Aorta (tissue), 5 donors: ENCODE measurements at regions not wholly inside any gene's neighbourhood (a gene's known extent, or its start where the extent isn't known, plus 50 kb on each side); places are given as distances from the start of the nearest gene placed in this dataset.

Experiments used
- ATAC-seq: fragments of 200-7000 bp; cut with Tn5 transposase; one replicate; pipeline ENCODE4 v1.9.1; 2022; ENCODE audit warnings: moderate library complexity; ENCODE audit not compliant: low FRiP score
- DNase-seq, 2 donors: peaks; one replicate each; pipeline ENCODE4 v3.0.0-alpha.2; 2020
- H3K27ac ChIP-seq, 2 donors: one replicate each; pipeline ENCODE4 v1.5.1; 2013; ENCODE audit warnings: low read length in 2 of 2, mild to moderate bottlenecking in 2 of 2, moderate library complexity in 2 of 2, control low read depth in 1 of 2, inconsistent platforms in 1 of 2, low read depth in 1 of 2
- H3K27me3 ChIP-seq, 2 donors: one replicate each; pipeline ENCODE4 v1.6.1; 2013; ENCODE audit warnings: control low read depth in 1 of 2, low read length in 1 of 2, mild to moderate bottlenecking in 1 of 2, moderate library complexity in 1 of 2; ENCODE audit not compliant: insufficient read depth in 2 of 2, control insufficient read depth in 1 of 2
- H3K36me3 ChIP-seq, 2 donors: one replicate each; pipeline ENCODE4 v1.6.1; 2013; ENCODE audit warnings: control low read depth in 1 of 2, low read length in 1 of 2, mild to moderate bottlenecking in 1 of 2; ENCODE audit not compliant: insufficient read depth in 2 of 2, control insufficient read depth in 1 of 2
- H3K4me1 ChIP-seq, 2 donors: one replicate each; pipeline ENCODE4 v1.6.1; 2013; ENCODE audit warnings: low read length in 2 of 2, control low read depth in 1 of 2, mild to moderate bottlenecking in 1 of 2, moderate library complexity in 1 of 2; ENCODE audit not compliant: insufficient read depth in 2 of 2, control insufficient read depth in 1 of 2
- H3K4me3 ChIP-seq, 2 donors: one replicate each; pipeline ENCODE4 v1.5.1; 2013; ENCODE audit warnings: low read length in 2 of 2, control low read depth in 1 of 2, mild to moderate bottlenecking in 1 of 2
- H3K9me3 ChIP-seq: one replicate; pipeline ENCODE4 v1.6.1; 2013; ENCODE audit warnings: mild to moderate bottlenecking, low read length; ENCODE audit not compliant: control insufficient read depth
- WGBS, 2 donors: extraction: QIAGEN DNeasy Blood & Tissue Kit; methylation state at CpG; one replicate each; pipeline ENCODE4 v1.1.7; 2013; 5-methylcytosine and 5-hydroxymethylcytosine counted together
- intact Hi-C, 2 donors: fragments of 100-400 bp; cut with DNase I; formaldehyde crosslinking; loops; one replicate each; pipeline versions ENCODE4 v1.14.2 to v1.15.0; 2022
- donor health status: healthy with polysubstance abuse.
- donor health status: Bipolar disorder and iron deficiency.
- donor health status: DM: no; HTN: no; CAD: no.
- donor health status: DM: no; HTN: no; CAD: no.
- donor health status: DM: yes; HTN: yes; CAD: no.

GRCh38 chr18:29523371-29523770, 1346.4 kb upstream of the CDH2 start:
- intact Hi-C loops: no loop called here
- Histone ChIP-seq H3K27ac (no peak overlapping the region), H3K36me3 (no peaks in the 10 kb centered on the region), H3K27me3 (no peaks in the 10 kb centered on the region), H3K4me1 (peaks cover 0 to 3% of the 10 kb centered on the region in 2 donors), H3K4me3 (no peak overlapping the region), H3K9me3 (no peaks in the 10 kb centered on the region)
- WGBS, 2 donors: 84 to 87% methylated on average over 3 of the region's 3 CpGs
- DNase-seq (no peak), ATAC-seq (no peak)

- no peaks in the 10 kb centered on the region for H3K27me3 ChIP-seq
- WGBS, 2 donors: 75 to 80% methylated on average over 3 of the region's 3 CpGs
- H3K36me3 ChIP-seq: no peaks in the 10 kb centered on the region
- H3K27ac ChIP-seq: no peak overlapping the region
- DNase-seq (no peak), ATAC-seq (no peak)
- intact Hi-C loops: no loop called here
- H3K4me1 ChIP-seq: no peaks in the 10 kb centered on the region
- H3K4me3 ChIP-seq: no peak overlapping the region
- H3K9me3 ChIP-seq: no peaks in the 10 kb centered on the region
These were observed 1335.8 kb upstream of the CDH2 start for GRCh38 chr18:29512761-29513160.

- H3K4me1 ChIP-seq: no peaks in the 10 kb centered on the region
- DNase-seq (no peak), ATAC-seq (no peak)
- no peak overlapping the region for H3K27ac ChIP-seq
- no peaks in the 10 kb centered on the region for H3K9me3 ChIP-seq
- H3K27me3 ChIP-seq: no peaks in the 10 kb centered on the region
- intact Hi-C loops: no loop called here
- H3K36me3 ChIP-seq: no peaks in the 10 kb centered on the region
- no peak overlapping the region for H3K4me3 ChIP-seq
These were observed 1335.3 kb upstream of the CDH2 start for GRCh38 chr18:29512203-29512602.

GRCh38 chr18:29501952-29502351, 1325.0 kb upstream of the CDH2 start:
- ATAC-seq (no peak), DNase-seq (no peak)
- 61 to 66% methylated on average over 3 of the region's 3 CpGs for WGBS, 2 donors
- Histone ChIP-seq H3K27me3 (no peaks in the 10 kb centered on the region), H3K4me1 (no peaks in the 10 kb centered on the region), H3K4me3 (no peak overlapping the region), H3K36me3 (no peaks in the 10 kb centered on the region), H3K27ac (no peak overlapping the region), H3K9me3 (no peaks in the 10 kb centered on the region)
- intact Hi-C loops: no loop called here

- no peak for DNase-seq
- intact Hi-C loops: no loop called here
- 33 to 38% methylated on average over 2 of the region's 2 CpGs for WGBS, 2 donors
These were observed 1319.3 kb upstream of the CDH2 start for GRCh38 chr18:29496152-29496680.

GRCh38 chr18:29494371-29494770, 1317.4 kb upstream of the CDH2 start:
- Histone ChIP-seq H3K4me3 (no peak overlapping the region), H3K36me3 (no peaks in the 10 kb centered on the region), H3K9me3 (no peaks in the 10 kb centered on the region), H3K27ac (no peak overlapping the region), H3K27me3 (no peaks in the 10 kb centered on the region), H3K4me1 (no peaks in the 10 kb centered on the region)
- DNase-seq: no peak
- intact Hi-C loops: no loop called here
- ATAC-seq: no peak

More at GRCh38 chr18:29496152-29496680, 1319.3 kb upstream of the CDH2 start:
- H3K9me3 ChIP-seq: no peaks in the 10 kb centered on the region
- ATAC-seq: no peak
- H3K36me3 ChIP-seq: no peaks in the 10 kb centered on the region
- no peak overlapping the region for H3K4me3 ChIP-seq
- H3K27me3 ChIP-seq: no peaks in the 10 kb centered on the region
- H3K4me1 ChIP-seq: no peaks in the 10 kb centered on the region
- no peak overlapping the region for H3K27ac ChIP-seq

- H3K9me3 ChIP-seq: no peaks in the 10 kb centered on the region
- no peak overlapping the region for H3K4me3 ChIP-seq
- no peaks in the 10 kb centered on the region for H3K4me1 ChIP-seq
- ATAC-seq (no peak), DNase-seq (no peak)
- no peaks in the 10 kb centered on the region for H3K27me3 ChIP-seq
- WGBS, 2 donors: 82% methylated on average over 2 of the region's 2 CpGs
- intact Hi-C loops: no loop called here
- H3K27ac ChIP-seq: no peak overlapping the region
- no peaks in the 10 kb centered on the region for H3K36me3 ChIP-seq
These were observed 1315.0 kb upstream of the CDH2 start for GRCh38 chr18:29491907-29492306.

GRCh38 chr18:29488617-29489016, 1311.7 kb upstream of the CDH2 start:
- H3K9me3 ChIP-seq: no peaks in the 10 kb centered on the region
- no peaks in the 10 kb centered on the region for H3K36me3 ChIP-seq
- DNase-seq (no peak), ATAC-seq (no peak)
- H3K27me3 ChIP-seq: no peaks in the 10 kb centered on the region
- no peak overlapping the region for H3K27ac ChIP-seq
- H3K4me3 ChIP-seq: no peak overlapping the region
- 62% methylated on average over 2 of the region's 2 CpGs for WGBS, 2 donors
- no peaks in the 10 kb centered on the region for H3K4me1 ChIP-seq
- intact Hi-C loops: no loop called here

GRCh38 chr18:29465526-29465925, 1288.6 kb upstream of the CDH2 start:
- Histone ChIP-seq H3K9me3 (no peaks in the 10 kb centered on the region), H3K4me1 (no peaks in the 10 kb centered on the region), H3K36me3 (no peaks in the 10 kb centered on the region), H3K4me3 (no peak overlapping the region), H3K27ac (no peak overlapping the region), H3K27me3 (no peaks in the 10 kb centered on the region)
- ATAC-seq (no peak), DNase-seq (no peak)
- intact Hi-C loops: no loop called here
